H9 (cell line): ENCODE measurements at regions not wholly inside any gene's neighbourhood (a gene's known extent, or its start where the extent isn't known, plus 50 kb on each side); places are given as distances from the start of the nearest gene placed in this dataset.

Experiments
- DNase-seq: peaks from one replicate; pipeline ENCODE4 v3.0.0-alpha.2; 2017
- H2AFZ ChIP-seq: one replicate; pipeline ENCODE4 v1.6.1; 2013; ENCODE audit warnings: mild to moderate bottlenecking, low read length, control low read depth, moderate library complexity
- H2AK5ac ChIP-seq: 2 replicates; pipeline ENCODE4 v1.6.1; 2013; ENCODE audit warnings: low read length, control low read depth, mixed read lengths; ENCODE audit not compliant: insufficient read length
- H2BK120ac ChIP-seq: one replicate; pipeline ENCODE4 v1.6.1; 2013; ENCODE audit warnings: low read depth, mild to moderate bottlenecking, low read length, control low read depth, inconsistent platforms; ENCODE audit not compliant: poor library complexity, severe bottlenecking
- H2BK12ac ChIP-seq: 2 replicates; pipeline ENCODE4 v1.6.1; 2013; ENCODE audit warnings: low read length, control low read depth, mixed read lengths, low read depth; ENCODE audit not compliant: insufficient read length
- H2BK15ac ChIP-seq: 2 replicates; pipeline ENCODE4 v1.6.1; 2013; ENCODE audit warnings: low read depth, low read length, control low read depth
- H2BK20ac ChIP-seq: one replicate; pipeline ENCODE4 v1.6.1; 2013; ENCODE audit warnings: low read depth, mild to moderate bottlenecking, low read length, control low read depth, inconsistent platforms; ENCODE audit not compliant: poor library complexity, severe bottlenecking
- H2BK5ac ChIP-seq: 2 replicates; pipeline ENCODE4 v1.6.1; 2013; ENCODE audit warnings: low read length, control low read depth, mixed read lengths; ENCODE audit not compliant: insufficient read length
- H3K14ac ChIP-seq: 2 replicates; pipeline ENCODE4 v1.6.1; 2013; ENCODE audit warnings: low read length, control low read depth; ENCODE audit not compliant: insufficient read depth
- H3K18ac ChIP-seq: 2 replicates; pipeline ENCODE4 v1.6.1; 2013; ENCODE audit warnings: low read depth, mild to moderate bottlenecking, mixed read lengths, low read length, control low read depth; ENCODE audit not compliant: insufficient read length
- H3K23ac ChIP-seq: 2 replicates; pipeline ENCODE4 v1.6.1; 2013; ENCODE audit warnings: low read length, control low read depth, mixed read lengths, low read depth; ENCODE audit not compliant: insufficient read length
- H3K23me2 ChIP-seq: 2 replicates; pipeline ENCODE4 v1.6.1; 2013; ENCODE audit warnings: low read depth, mild to moderate bottlenecking, mixed read lengths, low read length, control low read depth; ENCODE audit not compliant: insufficient read length, poor library complexity, severe bottlenecking
- H3K27ac ChIP-seq: 2 replicates; pipeline ENCODE4 v1.5.1; 2013; ENCODE audit warnings: low read length, control low read depth, mixed read lengths, low read depth; ENCODE audit not compliant: insufficient read length
- H3K27me3 ChIP-seq: 2 replicates; pipeline ENCODE4 v1.6.1; 2013; ENCODE audit warnings: low read length, control low read depth, inconsistent platforms; ENCODE audit not compliant: insufficient read depth
- H3K4ac ChIP-seq: 2 replicates; pipeline ENCODE4 v1.6.1; 2013; ENCODE audit warnings: low read depth, mild to moderate bottlenecking, control low read depth, inconsistent platforms, low read length, moderate library complexity
- H3K4me1 ChIP-seq: 2 replicates; pipeline ENCODE4 v1.6.1; 2013; ENCODE audit warnings: low read length, control low read depth, inconsistent platforms; ENCODE audit not compliant: insufficient read depth
- H3K4me2 ChIP-seq: 2 replicates; pipeline ENCODE4 v1.6.1; 2013; ENCODE audit warnings: low read length, control low read depth, mixed read lengths; ENCODE audit not compliant: insufficient read length, insufficient read depth
- H3K56ac ChIP-seq: 2 replicates; pipeline ENCODE4 v1.6.1; 2013; ENCODE audit warnings: low read depth, mild to moderate bottlenecking, mixed read lengths, low read length, control low read depth; ENCODE audit not compliant: insufficient read length
- H3K79me1 ChIP-seq: 2 replicates; pipeline ENCODE4 v1.6.1; 2013; ENCODE audit warnings: low read depth, mild to moderate bottlenecking, moderate library complexity, low read length, control low read depth, inconsistent platforms; ENCODE audit not compliant: insufficient read depth, poor library complexity, severe bottlenecking
- H3K79me2 ChIP-seq: 2 replicates; pipeline ENCODE4 v1.6.1; 2013; ENCODE audit warnings: low read length, control low read depth, inconsistent platforms; ENCODE audit not compliant: insufficient read depth
- H3K9ac ChIP-seq: 2 replicates; pipeline ENCODE4 v1.6.1; 2013; ENCODE audit warnings: low read length, control low read depth, mixed read lengths; ENCODE audit not compliant: insufficient read length; ENCODE audit errors: extremely low read depth
- H3K9me3 ChIP-seq: one replicate; pipeline ENCODE4 v1.6.1; 2013; ENCODE audit warnings: low read depth, low read length, inconsistent platforms; ENCODE audit not compliant: control insufficient read depth
- H3T11ph ChIP-seq: one replicate; pipeline ENCODE4 v1.6.1; 2013; ENCODE audit warnings: mild to moderate bottlenecking, low read length, control low read depth, inconsistent platforms
- H4K20me1 ChIP-seq: one replicate; pipeline ENCODE4 v1.6.1; 2013; ENCODE audit not compliant: control insufficient read depth, insufficient read length, insufficient read depth
- H4K5ac ChIP-seq: 2 replicates; pipeline ENCODE4 v1.6.1; 2013; ENCODE audit warnings: low read depth, mild to moderate bottlenecking, mixed read lengths, low read length, control low read depth; ENCODE audit not compliant: insufficient read length
- H4K8ac ChIP-seq: replicated peaks from 2 replicates; pipeline ENCODE4 v1.6.1; 2013; ENCODE audit warnings: low read length, control low read depth, mixed read lengths, low read depth; ENCODE audit not compliant: insufficient read length
- H4K91ac ChIP-seq: 2 replicates; pipeline ENCODE4 v1.6.1; 2013; ENCODE audit warnings: low read depth, mild to moderate bottlenecking, moderate library complexity, mixed read lengths, low read length, control low read depth; ENCODE audit not compliant: insufficient read length
- H3K27ac Mint-ChIP-seq, 3 experiments: 2 replicates in 2 of 3; 3 replicates in 1 of 3; pipeline ENCODE4 v1.8.0; 2020 to 2021; ENCODE audit warnings: mixed read lengths in 3 of 3, mild to moderate bottlenecking in 1 of 3, moderate library complexity in 1 of 3
- H3K27me3 Mint-ChIP-seq: 2 replicates; pipeline ENCODE4 v1.8.0; 2021; ENCODE audit warnings: low read depth, mild to moderate bottlenecking, moderate library complexity, mixed read lengths
- H3K36me3 Mint-ChIP-seq, 3 experiments: 2 replicates in 2 of 3; 3 replicates in 1 of 3; pipeline ENCODE4 v1.8.0; 2020 to 2021; ENCODE audit warnings: low read depth in 3 of 3, mixed read lengths in 3 of 3; ENCODE audit not compliant: insufficient read depth in 1 of 3
- H3K4me1 Mint-ChIP-seq, 2 experiments: 2 replicates each; pipeline ENCODE4 v1.8.0; 2020; ENCODE audit warnings: mixed read lengths in 2 of 2
- H3K4me3 Mint-ChIP-seq, 2 experiments: 2 replicates in 1 of 2; 3 replicates in 1 of 2; pipeline ENCODE4 v1.8.0; 2020 to 2021; ENCODE audit warnings: mild to moderate bottlenecking in 2 of 2, mixed read lengths in 2 of 2, moderate library complexity in 1 of 2
- H3K9me3 Mint-ChIP-seq, 2 experiments: 2 replicates in 1 of 2; 3 replicates in 1 of 2; pipeline ENCODE4 v1.8.0; 2020; ENCODE audit warnings: mild to moderate bottlenecking in 2 of 2, mixed read lengths in 2 of 2, moderate library complexity in 1 of 2
- CTCF ChIP-seq: fragments of 200-600 bp; sonication (generic); conservative IDR thresholded peaks from 3 replicates; pipeline ENCODE4 v1.8.0; 2021; ENCODE audit warnings: antibody characterized with exemption, mild to moderate bottlenecking

GRCh38 chr4:66602622-66603021, 932.3 kb upstream of the EPHA5 start:
- Histone ChIP-seq H3K9me3 (no peaks in the 10 kb centered on the region), H2BK15ac (no peak overlapping the region), H2AFZ (no peak overlapping the region), H3K14ac (no peak overlapping the region), H2AK5ac (no peak overlapping the region), H3K27ac (no peak overlapping the region), H2BK20ac (no peak overlapping the region), H4K20me1 (no peaks in the 10 kb centered on the region), H3K23ac (no peak overlapping the region), H2BK12ac (no peak overlapping the region), H3K9ac (no peak overlapping the region), H3K79me2 (no peaks in the 10 kb centered on the region), H3K56ac (no peak overlapping the region), H4K91ac (no peak overlapping the region), H3K23me2 (no peaks in the 10 kb centered on the region), H3K18ac (no peak overlapping the region), H2BK5ac (no peak overlapping the region), H3T11ph (no peak overlapping the region), H3K4ac (no peak overlapping the region), H4K8ac (no peak overlapping the region), H2BK120ac (no peak overlapping the region), H4K5ac (no peak overlapping the region), H3K27me3 (no peaks in the 10 kb centered on the region), H3K79me1 (no peaks in the 10 kb centered on the region), H3K4me2 (no peak overlapping the region), H3K4me1 (no peaks in the 10 kb centered on the region)
- Mint-ChIP-seq H3K4me3 (no peak overlapping the region), H3K27me3 (no peaks in the 10 kb centered on the region), H3K36me3 (no peaks in the 10 kb centered on the region), H3K27ac (no peak overlapping the region), H3K4me1 (peaks cover 2 to 6% of the 10 kb centered on the region in 2 experiments; a peak in 2 of 4 replicates), H3K9me3 (no peaks in the 10 kb centered on the region)
- DNase-seq, result no peak
- no peak for TF ChIP-seq CTCF
